A549 (cell line): ENCODE measurements at regions not wholly inside any gene's neighbourhood (a gene's known extent, or its start where the extent isn't known, plus 50 kb on each side); places are given as distances from the start of the nearest gene placed in this dataset.

ENCODE experiments used
- ATAC-seq, 2 experiments: fragments of 200-7000 bp in 1 of 2; fragments of >200 bp in 1 of 2; cut with Nextera tagmentation in 1 of 2; cut with Tn5 transposase in 1 of 2; 3 replicates each; pipeline versions ENCODE4 v1.8.0 to v1.9.1; 2018 to 2020; ENCODE audit warnings: mild to moderate bottlenecking in 1 of 2, moderate library complexity in 1 of 2
- CTCF ChIA-PET: fragments of 300-600 bp; sonication (Branson Sonifier 250); formaldehyde crosslinking; extraction: SDS; loops from one replicate; lab custom pipeline; 2021; ENCODE audit warnings: antibody characterized with exemption, inconsistent platforms; lab: Yijun Ruan, JAX
- POLR2A ChIA-PET: fragments of 350-600 bp; formaldehyde crosslinking; extraction: SDS; loops from one replicate; lab custom pipeline; 2021; ENCODE audit warnings: antibody characterized with exemption, inconsistent platforms; lab: Yijun Ruan, JAX
- DNase-seq, 2 experiments: peaks; one replicate each; pipeline versions ENCODE4 v3.0.0 to v3.0.0-alpha.2; 2011 to 2016; ENCODE audit warnings: low read depth in 1 of 2, low spot score in 1 of 2
- FAIRE-seq: peaks from 2 replicates; lab custom pipeline; 2011; peaks lifted over from hg19 to GRCh38; lab: Jason Lieb, UNC
- H3K27ac ChIP-seq, 2 experiments: fragments of >200 bp; sonication (Bioruptor Twin); formaldehyde crosslinking; 3 replicates each; pipeline ENCODE4 v1.5.1; 2016 to 2017
- H3K4me1 ChIP-seq: fragments of >200 bp; sonication (Bioruptor Twin); formaldehyde crosslinking; 3 replicates; pipeline ENCODE4 v1.6.1; 2016
- H3K4me2 ChIP-seq: fragments of >200 bp; sonication (Bioruptor Twin); formaldehyde crosslinking; 3 replicates; pipeline ENCODE4 v1.6.1; 2016
- H3K4me3 ChIP-seq: fragments of >200 bp; sonication (Bioruptor Twin); formaldehyde crosslinking; 3 replicates; pipeline ENCODE4 v1.5.1; 2016
- H3K9me3 ChIP-seq: fragments of >200 bp; sonication (Bioruptor Twin); formaldehyde crosslinking; 3 replicates; pipeline ENCODE4 v1.6.1; 2016
- CBX2 ChIP-seq: fragments of 200-600 bp; sonication (generic); IDR thresholded peaks from 2 replicates; pipeline ENCODE4 v1.6.1; 2016; ENCODE audit warnings: low read depth, mild to moderate bottlenecking, borderline replicate concordance
- EHF ChIP-seq: fragments of 250-450 bp; sonication (Bioruptor Pico); IDR thresholded peaks from 2 replicates; pipeline ENCODE4 v1.5.0; 2020; ENCODE audit warnings: mild to moderate bottlenecking
- EHMT2 ChIP-seq: fragments of 200-600 bp; sonication (generic); IDR thresholded peaks from 2 replicates; pipeline ENCODE4 v1.6.1; 2016; ENCODE audit warnings: antibody characterized with exemption, low read depth, mild to moderate bottlenecking, moderate library complexity
- EP300 ChIP-seq, 2 experiments: fragments of >200 bp; sonication (Bioruptor Twin); formaldehyde crosslinking; IDR thresholded peaks; 2 replicates in 1 of 2; 3 replicates in 1 of 2; pipeline ENCODE4 v1.6.1; 2016 to 2017
- HMGXB4 ChIP-seq: fragments of 250-450 bp; sonication (Bioruptor Pico); IDR thresholded peaks from 2 replicates; pipeline ENCODE4 v1.5.0; 2021; ENCODE audit warnings: mild to moderate bottlenecking, moderate library complexity, borderline replicate concordance
- HOXB5 ChIP-seq: fragments of 250-450 bp; sonication (Bioruptor Pico); IDR thresholded peaks from 2 replicates; pipeline ENCODE4 v1.5.0; 2020; ENCODE audit warnings: mild to moderate bottlenecking, moderate library complexity
- JUNB ChIP-seq: fragments of >200 bp; sonication (Bioruptor Twin); formaldehyde crosslinking; IDR thresholded peaks from 2 replicates; pipeline ENCODE4 v1.6.1; 2016
- KDM5A ChIP-seq: fragments of 200-600 bp; sonication (generic); IDR thresholded peaks from 2 replicates; pipeline ENCODE4 v1.6.1; 2016; ENCODE audit warnings: antibody characterized with exemption, mild to moderate bottlenecking
- MAFK ChIP-seq: fragments of 450-650 bp; IDR thresholded peaks from 2 replicates; pipeline ENCODE4 v1.6.1; 2014; ENCODE audit not compliant: partially characterized antibody
- MAZ ChIP-seq: fragments of 150-350 bp; IDR thresholded peaks from 2 replicates; pipeline ENCODE4 v1.6.1; 2014; ENCODE audit warnings: antibody characterized with exemption, low read depth, low read length, borderline replicate concordance
- MYC ChIP-seq: IDR thresholded peaks from 2 replicates; pipeline ENCODE4 v1.6.1; 2012; ENCODE audit warnings: mild to moderate bottlenecking, inconsistent platforms, low read length, improper control_type of control experiment, borderline replicate concordance
- NFE2L2 ChIP-seq: fragments of 150-350 bp; conservative IDR thresholded peaks from 2 replicates; pipeline ENCODE4 v1.6.1; 2014; ENCODE audit warnings: low read length
- NR3C1 ChIP-seq: fragments of >200 bp; sonication (Bioruptor Twin); formaldehyde crosslinking; IDR thresholded peaks from 3 replicates; pipeline ENCODE4 v1.6.1; 2017
- PBX3 ChIP-seq: IDR thresholded peaks from 2 replicates; pipeline ENCODE4 v1.6.1; 2012
- POLR2A ChIP-seq: IDR thresholded peaks from 2 replicates; pipeline ENCODE4 v1.6.1; 2012; ENCODE audit warnings: mild to moderate bottlenecking, low read length
- RAD21 ChIP-seq, 2 experiments: fragments of >200 bp in 1 of 2; sonication (Bioruptor Twin) in 1 of 2; formaldehyde crosslinking in 1 of 2; IDR thresholded peaks in 1 of 2; conservative IDR thresholded peaks in 1 of 2; 2 replicates in 1 of 2; 3 replicates in 1 of 2; pipeline ENCODE4 v1.6.1; 2012 to 2018; ENCODE audit warnings: inconsistent platforms in 1 of 2
- SMC3 ChIP-seq: fragments of >200 bp; sonication (Bioruptor Twin); formaldehyde crosslinking; IDR thresholded peaks from 3 replicates; pipeline ENCODE4 v1.6.1; 2018; ENCODE audit warnings: inconsistent platforms
- TFCP2L1 ChIP-seq: fragments of 250-450 bp; sonication (Bioruptor Pico); IDR thresholded peaks from 2 replicates; pipeline ENCODE4 v1.5.0; 2021; ENCODE audit warnings: mild to moderate bottlenecking
- ZC3H11A ChIP-seq: fragments of 450-650 bp; IDR thresholded peaks from 2 replicates; pipeline ENCODE4 v1.6.1; 2014; ENCODE audit warnings: antibody characterized with exemption, mild to moderate bottlenecking
- WGBS: methylation state at CpG from one replicate; pipeline ENCODE4 v1.1.6; 2017; ENCODE audit errors: missing lambda C conversion rate; 5-methylcytosine and 5-hydroxymethylcytosine counted together
- TF ChIP-seq, protein P1 (sequence below): fragments of >200 bp; sonication (Bioruptor Twin); formaldehyde crosslinking; IDR thresholded peaks from 3 replicates; pipeline ENCODE4 v1.5.1; 2016
- TF ChIP-seq, protein P2 (sequence below): IDR thresholded peaks from 2 replicates; pipeline ENCODE4 v1.6.1; 2012; ENCODE audit warnings: low read depth, borderline replicate concordance
- TF ChIP-seq, protein P3 (sequence below): fragments of 150-350 bp; IDR thresholded peaks from 2 replicates; pipeline ENCODE4 v1.6.1; 2014; ENCODE audit warnings: low read depth, mild to moderate bottlenecking, low read length

GRCh38 chr2:120503793-120504571, 158.0 kb downstream of the INHBB start:
- ChIA-PET CTCF (no interaction called here), POLR2A (no interaction called here)
- H3K9me3 ChIP-seq = no peaks in the 10 kb centered on the region
- DNase-seq = no peak
- ATAC-seq = peak in 1 of 2 experiments; percentile 19; a peak in 2 of 6 replicates
- no peaks in the 10 kb centered on the region for H3K4me1 ChIP-seq
- no peak overlapping the region for H3K4me3 ChIP-seq
- no peak overlapping the region for H3K27ac ChIP-seq
- 64% methylated on average over 22 of the region's 23 CpGs for WGBS
- no peak overlapping the region for H3K4me2 ChIP-seq
- FAIRE-seq = no peak
- no peak for TF ChIP-seq TFCP2L1
- TF ChIP-seq, protein P1, sequence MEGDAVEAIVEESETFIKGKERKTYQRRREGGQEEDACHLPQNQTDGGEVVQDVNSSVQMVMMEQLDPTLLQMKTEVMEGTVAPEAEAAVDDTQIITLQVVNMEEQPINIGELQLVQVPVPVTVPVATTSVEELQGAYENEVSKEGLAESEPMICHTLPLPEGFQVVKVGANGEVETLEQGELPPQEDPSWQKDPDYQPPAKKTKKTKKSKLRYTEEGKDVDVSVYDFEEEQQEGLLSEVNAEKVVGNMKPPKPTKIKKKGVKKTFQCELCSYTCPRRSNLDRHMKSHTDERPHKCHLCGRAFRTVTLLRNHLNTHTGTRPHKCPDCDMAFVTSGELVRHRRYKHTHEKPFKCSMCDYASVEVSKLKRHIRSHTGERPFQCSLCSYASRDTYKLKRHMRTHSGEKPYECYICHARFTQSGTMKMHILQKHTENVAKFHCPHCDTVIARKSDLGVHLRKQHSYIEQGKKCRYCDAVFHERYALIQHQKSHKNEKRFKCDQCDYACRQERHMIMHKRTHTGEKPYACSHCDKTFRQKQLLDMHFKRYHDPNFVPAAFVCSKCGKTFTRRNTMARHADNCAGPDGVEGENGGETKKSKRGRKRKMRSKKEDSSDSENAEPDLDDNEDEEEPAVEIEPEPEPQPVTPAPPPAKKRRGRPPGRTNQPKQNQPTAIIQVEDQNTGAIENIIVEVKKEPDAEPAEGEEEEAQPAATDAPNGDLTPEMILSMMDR = no peak
- TF ChIP-seq CBX2 = no peak
- TF ChIP-seq EP300 (IDR thresholded peaks at IDR 0.05) = no peak
- TF ChIP-seq EHMT2 = no peak
- no peak for TF ChIP-seq MAFK
- no peak for TF ChIP-seq MYC
- TF ChIP-seq, protein P2, sequence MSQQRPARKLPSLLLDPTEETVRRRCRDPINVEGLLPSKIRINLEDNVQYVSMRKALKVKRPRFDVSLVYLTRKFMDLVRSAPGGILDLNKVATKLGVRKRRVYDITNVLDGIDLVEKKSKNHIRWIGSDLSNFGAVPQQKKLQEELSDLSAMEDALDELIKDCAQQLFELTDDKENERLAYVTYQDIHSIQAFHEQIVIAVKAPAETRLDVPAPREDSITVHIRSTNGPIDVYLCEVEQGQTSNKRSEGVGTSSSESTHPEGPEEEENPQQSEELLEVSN = no peak
- no peak for TF ChIP-seq KDM5A
- TF ChIP-seq SMC3 = no peak
- no peak for TF ChIP-seq NFE2L2
- no peak for TF ChIP-seq POLR2A
- TF ChIP-seq, all 56 proteins: peak for 0

DNA sequence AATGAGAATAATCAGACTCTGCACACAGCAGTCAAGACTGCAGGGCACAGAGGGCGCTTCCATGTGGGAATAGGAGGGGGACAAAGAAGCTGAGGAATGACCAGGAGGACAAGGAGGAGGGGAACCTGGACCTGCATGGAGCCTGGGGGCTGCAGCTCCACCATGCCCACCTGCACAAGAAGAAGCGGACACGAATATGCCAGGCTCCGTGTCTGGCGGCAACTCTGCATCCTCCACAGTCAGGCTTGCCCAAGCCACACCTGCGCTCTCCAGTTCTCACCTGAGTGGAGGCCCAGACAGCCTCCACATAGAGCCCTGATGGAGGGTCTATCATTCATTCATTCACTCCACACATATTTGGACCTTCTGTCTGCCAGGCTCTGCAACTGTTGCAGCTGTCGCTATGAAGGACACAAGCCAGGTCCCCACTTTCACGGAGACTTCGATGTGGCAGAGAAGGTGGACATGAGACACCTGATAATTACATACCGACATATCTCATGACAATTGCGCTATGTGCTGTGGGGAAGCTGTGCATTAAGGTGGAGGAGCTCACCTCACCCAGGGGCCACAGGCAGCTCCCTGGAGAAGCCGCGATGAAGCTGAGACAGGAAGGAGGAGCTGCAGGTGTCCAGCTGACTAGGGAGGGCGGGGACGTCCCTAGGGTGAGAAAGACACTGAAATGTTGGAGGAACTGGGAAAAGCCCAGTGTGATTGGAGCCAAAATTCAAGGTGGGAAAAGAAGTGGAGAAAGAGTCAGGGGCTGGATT, 159.2 kb downstream of the INHBB start:
- Histone ChIP-seq H3K27ac (no peak overlapping the region), H3K4me1 (no peaks in the 10 kb centered on the region), H3K9me3 (no peaks in the 10 kb centered on the region), H3K4me2 (no peak overlapping the region), H3K4me3 (no peak overlapping the region)
- CTCF ChIA-PET = interaction anchor here (3.3 kb wide), 1 partner anchor 162 kb away, joined by 13 read pairs; no protein-coding TSS in a partner anchor
- TF ChIP-seq JUNB = no peak
- FAIRE-seq (no peak), DNase-seq (no peak), ATAC-seq (no peak)
- 88% methylated on average over 15 of the region's 15 CpGs for WGBS
- POLR2A ChIA-PET = no interaction called here

GRCh38 chr2:120508567-120509041, 162.7 kb downstream of the INHBB start:
- no peaks in the 10 kb centered on the region for H3K9me3 ChIP-seq
- POLR2A ChIA-PET = no interaction called here
- TF ChIP-seq ZC3H11A (no peak), SMC3 (no peak), HOXB5 (CRISPR knock-in tag) (no peak), TFCP2L1 (no peak), NR3C1 (no peak), RAD21 (conservative IDR thresholded peaks at IDR 0.05 in 1 of 2, IDR thresholded peaks at IDR 0.05 in 1 of 2) (no peak), EHF (CRISPR knock-in tag) (no peak), HMGXB4 (CRISPR knock-in tag) (no peak), MAZ (no peak), PBX3 (no peak)
- TF ChIP-seq, protein P3, sequence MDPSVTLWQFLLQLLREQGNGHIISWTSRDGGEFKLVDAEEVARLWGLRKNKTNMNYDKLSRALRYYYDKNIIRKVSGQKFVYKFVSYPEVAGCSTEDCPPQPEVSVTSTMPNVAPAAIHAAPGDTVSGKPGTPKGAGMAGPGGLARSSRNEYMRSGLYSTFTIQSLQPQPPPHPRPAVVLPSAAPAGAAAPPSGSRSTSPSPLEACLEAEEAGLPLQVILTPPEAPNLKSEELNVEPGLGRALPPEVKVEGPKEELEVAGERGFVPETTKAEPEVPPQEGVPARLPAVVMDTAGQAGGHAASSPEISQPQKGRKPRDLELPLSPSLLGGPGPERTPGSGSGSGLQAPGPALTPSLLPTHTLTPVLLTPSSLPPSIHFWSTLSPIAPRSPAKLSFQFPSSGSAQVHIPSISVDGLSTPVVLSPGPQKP = no peak
- H3K27ac ChIP-seq = no peak overlapping the region
- H3K4me2 ChIP-seq = no peak overlapping the region
- no peak overlapping the region for H3K4me3 ChIP-seq
- DNase-seq (no peak), FAIRE-seq (no peak), ATAC-seq (no peak)
- H3K4me1 ChIP-seq = no peaks in the 10 kb centered on the region
- CTCF ChIA-PET = interaction anchor here (1.0 to 4.4 kb wide), 5 partner anchors 11 to 165 kb away, joined by 3 to 18 read pairs (median 5); no protein-coding TSS in a partner anchor
- WGBS = 55% methylated on average over 7 of the region's 7 CpGs
